ENCODE measurements at regions not wholly inside any gene's neighbourhood (a gene's known extent, or its start where the extent isn't known, plus 50 kb on each side); places are given as distances from the start of the nearest gene placed in this dataset.

- TF ChIP-seq CTCF (IDR thresholded peaks at IDR 0.05; ENCODE audit: extremely low read depth in 1 of 2, insufficient read depth in 1 of 2, low read depth in 1 of 2, low read length in 2 of 2): no peak
- TF ChIP-seq GATA2 (IDR thresholded peaks at IDR 0.05; ENCODE audit: insufficient read depth, insufficient read length, low read depth, low read length): peak; percentile 79
- TF ChIP-seq POLR2A (IDR thresholded peaks at IDR 0.05; ENCODE audit: low read depth, low read length): no peak
- TF ChIP-seq MAX (IDR thresholded peaks at IDR 0.05; ENCODE audit: insufficient read depth, insufficient read length): no peak
- TF ChIP-seq EZH2 (IDR thresholded peaks at IDR 0.05; ENCODE audit: borderline replicate concordance, low read depth, low read length, severe bottlenecking): no peak
Observed at GRCh38 chr4:78720994-78721677, 55.0 kb upstream of the BMP2K start.

Measured in endothelial cell of umbilical vein (primary cell).